ENCODE measurements at regions not wholly inside any gene's neighbourhood (a gene's known extent, or its start where the extent isn't known, plus 50 kb on each side); places are given as distances from the start of the nearest gene placed in this dataset.

GRCh38 chr7:41491308-41491707 lies 211.6 kb downstream of the INHBA start:
- Histone ChIP-seq H3K27ac (ENCODE audit: insufficient read length, low read depth, low read length) (no peak overlapping the region), H2AK5ac (ENCODE audit: insufficient read length, low read length) (no peak overlapping the region), H3K79me1 (ENCODE audit: insufficient read depth, low read depth, low read length, poor library complexity, severe bottlenecking) (no peaks in the 10 kb centered on the region), H3K18ac (ENCODE audit: insufficient read length, low read depth, low read length) (no peak overlapping the region), H3K23ac (ENCODE audit: insufficient read length, low read depth, low read length) (no peak overlapping the region), H3K27me3 (ENCODE audit: insufficient read depth, low read length) (no peaks in the 10 kb centered on the region), H3K79me2 (ENCODE audit: insufficient read depth, low read length) (no peaks in the 10 kb centered on the region), H3K14ac (ENCODE audit: insufficient read depth, low read length) (no peak overlapping the region), H3K23me2 (ENCODE audit: insufficient read length, low read depth, low read length, poor library complexity, severe bottlenecking) (no peaks in the 10 kb centered on the region), H3T11ph (ENCODE audit: low read length) (no peak overlapping the region), H3K9me3 (ENCODE audit: control insufficient read depth, low read depth, low read length) (no peaks in the 10 kb centered on the region), H3K9ac (ENCODE audit: extremely low read depth, insufficient read length, low read length) (no peak overlapping the region), H3K4me2 (ENCODE audit: insufficient read depth, insufficient read length, low read length) (no peak overlapping the region), H2BK120ac (ENCODE audit: low read depth, low read length, poor library complexity, severe bottlenecking) (no peak overlapping the region), H3K4ac (ENCODE audit: low read depth, low read length) (no peak overlapping the region), H3K4me1 (ENCODE audit: insufficient read depth, low read length) (no peaks in the 10 kb centered on the region), H2BK12ac (ENCODE audit: insufficient read length, low read depth, low read length) (no peak overlapping the region), H2BK5ac (ENCODE audit: insufficient read length, low read length) (no peak overlapping the region), H4K5ac (ENCODE audit: insufficient read length, low read depth, low read length) (no peak overlapping the region), H4K91ac (ENCODE audit: insufficient read length, low read depth, low read length) (no peak overlapping the region), H2BK20ac (ENCODE audit: low read depth, low read length, poor library complexity, severe bottlenecking) (no peak overlapping the region), H4K8ac (replicated peaks; ENCODE audit: insufficient read length, low read depth, low read length) (no peak overlapping the region), H2BK15ac (ENCODE audit: low read depth, low read length) (no peak overlapping the region), H2AFZ (ENCODE audit: low read length) (no peak overlapping the region), H3K56ac (ENCODE audit: insufficient read length, low read depth, low read length) (no peak overlapping the region), H4K20me1 (ENCODE audit: control insufficient read depth, insufficient read depth, insufficient read length) (no peaks in the 10 kb centered on the region)
- Mint-ChIP-seq H3K27me3 (ENCODE audit: low read depth) (no peaks in the 10 kb centered on the region), H3K36me3 (ENCODE audit: insufficient read depth in 1 of 3, low read depth in 3 of 3) (no peaks in the 10 kb centered on the region), H3K4me3 (no peak overlapping the region), H3K9me3 (no peaks in the 10 kb centered on the region), H3K27ac (no peak overlapping the region), H3K4me1 (no peaks in the 10 kb centered on the region)
- WGBS (ENCODE audit: extremely low coverage, insufficient read length, low lambda C conversion rate) = no CpG with 5 or more reads among the region's 5 CpGs
- TF ChIP-seq CTCF (conservative IDR thresholded peaks at IDR 0.05) = no peak
- no peak for DNase-seq

All from H9 (cell line).